KOPT-K1 (cell line): ENCODE measurements at regions not wholly inside any gene's neighbourhood (a gene's known extent, or its start where the extent isn't known, plus 50 kb on each side); places are given as distances from the start of the nearest gene placed in this dataset.

Source experiments
- H3K27ac ChIP-seq: fragments of 200-600 bp; sonication (generic); 2 replicates; pipeline ENCODE4 v1.5.1; 2016; ENCODE audit warnings: antibody characterized with exemption, mild to moderate bottlenecking, low read depth, low read length; ENCODE audit not compliant: poor library complexity, severe bottlenecking
- H3K36me3 ChIP-seq: fragments of 200-600 bp; sonication (generic); 2 replicates; pipeline ENCODE4 v1.5.1; 2017; ENCODE audit warnings: antibody characterized with exemption, mild to moderate bottlenecking, low read length, moderate library complexity; ENCODE audit not compliant: insufficient read depth
- H3K9me3 ChIP-seq: fragments of 200-600 bp; sonication (generic); 2 replicates; pipeline ENCODE4 v1.5.1; 2017; ENCODE audit warnings: antibody characterized with exemption, low read length, mild to moderate bottlenecking; ENCODE audit not compliant: insufficient read depth, poor library complexity, severe bottlenecking

- H3K9me3 ChIP-seq = no peaks in the 10 kb centered on the region
- H3K27ac ChIP-seq = no peak overlapping the region
- H3K36me3 ChIP-seq = no peaks in the 10 kb centered on the region
Observed at GRCh38 chr4:56200275-56200674, 187.0 kb downstream of the AASDH start.

- no peak overlapping the region for H3K27ac ChIP-seq
- H3K36me3 ChIP-seq = no peaks in the 10 kb centered on the region
- H3K9me3 ChIP-seq = no peaks in the 10 kb centered on the region
Observed at GRCh38 chr4:56198265-56198664, 189.0 kb downstream of the AASDH start.

- Histone ChIP-seq H3K9me3 (no peaks in the 10 kb centered on the region), H3K27ac (no peak overlapping the region), H3K36me3 (no peaks in the 10 kb centered on the region)
Observed at GRCh38 chr4:56197387-56197786, 189.9 kb downstream of the AASDH start.

GRCh38 chr4:56195025-56195424 lies 192.3 kb downstream of the AASDH start:
- Histone ChIP-seq H3K9me3 (no peaks in the 10 kb centered on the region), H3K27ac (no peak overlapping the region), H3K36me3 (no peaks in the 10 kb centered on the region)

- H3K9me3 ChIP-seq = no peaks in the 10 kb centered on the region
- no peak overlapping the region for H3K27ac ChIP-seq
- H3K36me3 ChIP-seq = no peaks in the 10 kb centered on the region
Observed at GRCh38 chr4:56191534-56191933, 195.8 kb downstream of the AASDH start.

GRCh38 chr4:56187688-56188087 lies 199.6 kb downstream of the AASDH start:
- H3K36me3 ChIP-seq = no peaks in the 10 kb centered on the region
- H3K27ac ChIP-seq = no peak overlapping the region
- H3K9me3 ChIP-seq = no peaks in the 10 kb centered on the region

GRCh38 chr4:56186808-56187523 lies 200.3 kb downstream of the AASDH start:
- Histone ChIP-seq H3K9me3 (no peaks in the 10 kb centered on the region), H3K36me3 (no peaks in the 10 kb centered on the region), H3K27ac (no peak overlapping the region)

GRCh38 chr4:56185901-56186300 lies 201.4 kb downstream of the AASDH start:
- no peaks in the 10 kb centered on the region for H3K9me3 ChIP-seq
- H3K36me3 ChIP-seq = no peaks in the 10 kb centered on the region

GRCh38 chr4:56184214-56184613 lies 203.1 kb downstream of the AASDH start:
- no peak overlapping the region for H3K27ac ChIP-seq
- H3K9me3 ChIP-seq = no peaks in the 10 kb centered on the region
- H3K36me3 ChIP-seq = no peaks in the 10 kb centered on the region

More at GRCh38 chr4:56185901-56186300, 201.4 kb downstream of the AASDH start:
- no peak overlapping the region for H3K27ac ChIP-seq

- no peak overlapping the region for H3K27ac ChIP-seq
- no peaks in the 10 kb centered on the region for H3K36me3 ChIP-seq
- no peaks in the 10 kb centered on the region for H3K9me3 ChIP-seq
Observed at GRCh38 chr4:56183344-56183959, 203.8 kb downstream of the AASDH start.

- peak overlapping the region; percentile 47 for H3K27ac ChIP-seq
- H3K36me3 ChIP-seq = no peaks in the 10 kb centered on the region
- no peaks in the 10 kb centered on the region for H3K9me3 ChIP-seq
Observed at GRCh38 chr4:56182356-56182755, 204.9 kb downstream of the AASDH start.

GRCh38 chr4:56181140-56181953 lies 205.9 kb downstream of the AASDH start:
- Histone ChIP-seq H3K27ac (peak overlapping the region; percentile 47), H3K36me3 (no peaks in the 10 kb centered on the region), H3K9me3 (peaks cover 7% of the 10 kb centered on the region)

- Histone ChIP-seq H3K27ac (no peak overlapping the region), H3K36me3 (no peaks in the 10 kb centered on the region), H3K9me3 (peaks cover 13% of the 10 kb centered on the region)
Observed at GRCh38 chr4:56169061-56169460, 218.2 kb downstream of the AASDH start.

- no peaks in the 10 kb centered on the region for H3K36me3 ChIP-seq
- H3K9me3 ChIP-seq = peaks cover 13% of the 10 kb centered on the region
- no peak overlapping the region for H3K27ac ChIP-seq
Observed at GRCh38 chr4:56164907-56165306, 216.2 kb downstream of the CEP135 start.

- H3K27ac ChIP-seq = no peak overlapping the region
- H3K36me3 ChIP-seq = no peaks in the 10 kb centered on the region
Observed at GRCh38 chr4:56160636-56161035, 211.9 kb downstream of the CEP135 start.

More at GRCh38 chr4:56160636-56161035, 211.9 kb downstream of the CEP135 start:
- H3K9me3 ChIP-seq = no peaks in the 10 kb centered on the region
